GM23338 (cell line): ENCODE measurements at regions not wholly inside any gene's neighbourhood (a gene's known extent, or its start where the extent isn't known, plus 50 kb on each side); places are given as distances from the start of the nearest gene placed in this dataset.

Experiments
- ATAC-seq: fragments of 200-7000 bp; cut with Tn5 transposase; 3 replicates; pipeline ENCODE4 v1.9.1; 2020
- DNase-seq: peaks from one replicate; pipeline ENCODE4 v3.0.0-alpha.2; 2015; ENCODE audit warnings: low spot score
- H2AFZ ChIP-seq: fragments of 200-600 bp; sonication (generic); 2 replicates; pipeline ENCODE4 v1.8.0; 2016; ENCODE audit warnings: antibody characterized with exemption, mild to moderate bottlenecking, moderate library complexity
- H3F3A ChIP-seq: fragments of 200-600 bp; sonication (generic); replicated peaks from 2 replicates; pipeline ENCODE4 v1.8.0; 2017; ENCODE audit warnings: antibody characterized with exemption, mixed run types, low read depth
- H3K27ac ChIP-seq: fragments of 200-600 bp; sonication (generic); 2 replicates; pipeline ENCODE4 v1.6.1; 2016; ENCODE audit warnings: low read depth
- H3K27me3 ChIP-seq: fragments of 200-600 bp; sonication (generic); 2 replicates; pipeline ENCODE4 v1.8.0; 2016; ENCODE audit warnings: mild to moderate bottlenecking, mixed run types, moderate library complexity; ENCODE audit not compliant: insufficient read depth
- H3K36me3 ChIP-seq: fragments of 200-600 bp; sonication (generic); 2 replicates; pipeline ENCODE4 v1.8.0; 2016; ENCODE audit warnings: mild to moderate bottlenecking; ENCODE audit not compliant: insufficient read depth
- H3K4me1 ChIP-seq: fragments of 200-600 bp; sonication (generic); 2 replicates; pipeline ENCODE4 v1.8.0; 2016; ENCODE audit warnings: mild to moderate bottlenecking, moderate library complexity; ENCODE audit not compliant: insufficient read depth
- H3K4me2 ChIP-seq: fragments of 200-600 bp; sonication (generic); 2 replicates; pipeline ENCODE4 v1.7.1; 2017; ENCODE audit warnings: mixed run types
- H3K4me3 ChIP-seq: fragments of 200-600 bp; sonication (generic); 2 replicates; pipeline ENCODE4 v1.6.1; 2016; ENCODE audit warnings: mixed run types
- H3K79me2 ChIP-seq: fragments of 200-600 bp; sonication (generic); replicated peaks from 2 replicates; pipeline ENCODE4 v1.8.0; 2017; ENCODE audit warnings: mild to moderate bottlenecking; ENCODE audit not compliant: insufficient read depth
- H3K9me2 ChIP-seq: fragments of 200-600 bp; sonication (generic); 2 replicates; pipeline ENCODE4 v1.8.0; 2017; ENCODE audit not compliant: insufficient read depth
- H4K20me1 ChIP-seq: fragments of 200-600 bp; sonication (generic); replicated peaks from 2 replicates; pipeline ENCODE4 v1.8.0; 2017; ENCODE audit warnings: mild to moderate bottlenecking; ENCODE audit not compliant: insufficient read depth
- H3K27ac Mint-ChIP-seq: 2 replicates; pipeline ENCODE4 v1.8.0; 2020; ENCODE audit warnings: inconsistent platforms, mild to moderate bottlenecking, moderate library complexity, mixed read lengths
- H3K27me3 Mint-ChIP-seq: 3 replicates; pipeline ENCODE4 v1.8.0; 2022; ENCODE audit warnings: low read depth, mild to moderate bottlenecking, moderate library complexity, mixed read lengths, inconsistent platforms; ENCODE audit not compliant: insufficient read depth, poor library complexity
- H3K36me3 Mint-ChIP-seq: 3 replicates; pipeline ENCODE4 v1.8.0; 2021; ENCODE audit warnings: low read depth, mild to moderate bottlenecking, inconsistent platforms, moderate library complexity, mixed read lengths
- H3K4me1 Mint-ChIP-seq: 3 replicates; pipeline ENCODE4 v1.8.0; 2020; ENCODE audit warnings: mild to moderate bottlenecking, inconsistent platforms, mixed read lengths
- H3K4me3 Mint-ChIP-seq: 3 replicates; pipeline ENCODE4 v1.8.0; 2021; ENCODE audit warnings: moderate library complexity, mild to moderate bottlenecking, inconsistent platforms, mixed read lengths
- H3K9me3 Mint-ChIP-seq: 3 replicates; pipeline ENCODE4 v1.8.0; 2020; ENCODE audit warnings: moderate library complexity, mild to moderate bottlenecking, inconsistent platforms, mixed read lengths
- ETS1 ChIP-seq: IDR thresholded peaks from 2 replicates; pipeline ENCODE4 v1.6.1; 2016; ENCODE audit warnings: antibody characterized with exemption
- EZH2phosphoT487 ChIP-seq: fragments of 200-600 bp; sonication (generic); IDR thresholded peaks from one replicate; pipeline ENCODE4 v1.8.1; 2018; ENCODE audit warnings: antibody characterized with exemption; ENCODE audit not compliant: unreplicated experiment
- JUNB ChIP-seq: IDR thresholded peaks from one replicate; pipeline ENCODE4 v1.6.1; 2016; ENCODE audit warnings: antibody characterized with exemption; ENCODE audit not compliant: unreplicated experiment
- ZNF114 ChIP-seq: fragments of 250-450 bp; sonication (Bioruptor Pico); IDR thresholded peaks from 2 replicates; pipeline ENCODE4 v1.5.0; 2020; ENCODE audit warnings: mild to moderate bottlenecking, moderate library complexity
- ZNF331 ChIP-seq: fragments of 250-450 bp; sonication (Bioruptor Pico); IDR thresholded peaks from 2 replicates; pipeline ENCODE4 v1.5.0; 2020; ENCODE audit warnings: low read depth, mild to moderate bottlenecking, moderate library complexity
- ZNF462 ChIP-seq: fragments of 250-450 bp; sonication (Bioruptor Pico); IDR thresholded peaks from 2 replicates; pipeline ENCODE4 v1.5.0; 2020; ENCODE audit warnings: mild to moderate bottlenecking, moderate library complexity
- TF ChIP-seq, protein P1 (sequence below), 2 experiments: fragments of 200-600 bp in 1 of 2; sonication (generic) in 1 of 2; conservative IDR thresholded peaks; 2 replicates each; pipeline versions ENCODE4 v1.5.1 to v1.6.1; 2016 to 2017; ENCODE audit warnings: antibody characterized with exemption in 2 of 2, low read depth in 2 of 2, mild to moderate bottlenecking in 2 of 2, moderate library complexity in 1 of 2

DNA sequence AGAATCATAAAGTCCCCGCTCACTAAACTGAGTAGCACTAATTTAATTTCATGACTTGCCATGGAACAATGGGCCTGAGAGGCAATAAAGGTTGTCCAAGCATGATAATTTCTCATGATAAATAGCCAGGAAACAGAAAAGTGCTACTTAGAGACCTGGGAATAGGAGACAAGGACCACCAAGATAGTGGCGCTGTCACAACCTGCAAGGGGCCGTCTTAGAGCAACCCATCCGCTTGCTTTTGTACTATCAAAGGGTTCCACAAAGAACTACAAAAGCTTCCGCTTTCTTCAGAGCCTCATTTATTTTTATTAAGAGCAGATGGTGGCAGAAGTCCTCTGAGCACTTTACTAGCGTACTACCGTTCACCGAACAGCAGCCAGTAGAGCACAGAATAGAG is 421.7 kb upstream of the GRM7 start (continued):
- no peak for TF ChIP-seq ZNF462 (CRISPR knock-in tag)
- no peak for TF ChIP-seq JUNB

DNA sequence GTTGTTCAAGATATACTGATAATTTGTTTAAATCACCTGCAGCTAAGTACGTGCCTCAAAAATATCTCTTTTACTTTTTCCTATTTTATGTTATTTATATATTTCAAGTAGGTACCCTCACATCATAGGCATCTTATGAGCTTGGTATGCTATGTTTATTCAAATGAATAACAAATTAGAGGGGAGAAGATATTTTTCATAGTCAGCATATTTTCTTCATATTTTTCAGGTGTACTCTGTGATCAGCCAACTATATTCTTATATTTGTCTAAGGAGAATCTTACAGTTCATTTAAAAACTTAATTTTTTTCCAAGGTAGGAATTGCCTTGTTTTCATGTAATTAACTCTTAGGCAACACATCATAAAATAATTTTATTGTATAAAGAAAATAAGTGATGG is 421.1 kb upstream of the GRM7 start:
- peaks cover 58% of the 10 kb centered on the region for H3K9me3 Mint-ChIP-seq
- Histone ChIP-seq H3K79me2 (no peaks in the 10 kb centered on the region), H3K9me2 (no peaks in the 10 kb centered on the region), H3K27me3 (no peaks in the 10 kb centered on the region), H3K4me3 (no peak overlapping the region), H3F3A (no peaks in the 10 kb centered on the region), H4K20me1 (no peaks in the 10 kb centered on the region), H3K4me2 (no peak overlapping the region), H3K36me3 (no peaks in the 10 kb centered on the region), H3K4me1 (no peaks in the 10 kb centered on the region), H3K27ac (no peak overlapping the region), H2AFZ (no peak overlapping the region)
- H3K4me1 Mint-ChIP-seq, result no peaks in the 10 kb centered on the region; the same call in 2 of the 3 replicates
- TF ChIP-seq ETS1 (no peak), ZNF462 (CRISPR knock-in tag) (no peak), EZH2phosphoT487 (no peak), ZNF114 (CRISPR knock-in tag) (no peak), ZNF331 (CRISPR knock-in tag) (no peak)
- TF ChIP-seq, protein P1, sequence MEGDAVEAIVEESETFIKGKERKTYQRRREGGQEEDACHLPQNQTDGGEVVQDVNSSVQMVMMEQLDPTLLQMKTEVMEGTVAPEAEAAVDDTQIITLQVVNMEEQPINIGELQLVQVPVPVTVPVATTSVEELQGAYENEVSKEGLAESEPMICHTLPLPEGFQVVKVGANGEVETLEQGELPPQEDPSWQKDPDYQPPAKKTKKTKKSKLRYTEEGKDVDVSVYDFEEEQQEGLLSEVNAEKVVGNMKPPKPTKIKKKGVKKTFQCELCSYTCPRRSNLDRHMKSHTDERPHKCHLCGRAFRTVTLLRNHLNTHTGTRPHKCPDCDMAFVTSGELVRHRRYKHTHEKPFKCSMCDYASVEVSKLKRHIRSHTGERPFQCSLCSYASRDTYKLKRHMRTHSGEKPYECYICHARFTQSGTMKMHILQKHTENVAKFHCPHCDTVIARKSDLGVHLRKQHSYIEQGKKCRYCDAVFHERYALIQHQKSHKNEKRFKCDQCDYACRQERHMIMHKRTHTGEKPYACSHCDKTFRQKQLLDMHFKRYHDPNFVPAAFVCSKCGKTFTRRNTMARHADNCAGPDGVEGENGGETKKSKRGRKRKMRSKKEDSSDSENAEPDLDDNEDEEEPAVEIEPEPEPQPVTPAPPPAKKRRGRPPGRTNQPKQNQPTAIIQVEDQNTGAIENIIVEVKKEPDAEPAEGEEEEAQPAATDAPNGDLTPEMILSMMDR (conservative IDR thresholded peaks at IDR 0.05; ENCODE audit: low read depth in 2 of 2), result no peak
- H3K4me3 Mint-ChIP-seq, result no peak overlapping the region
- no peak overlapping the region for H3K27ac Mint-ChIP-seq
- ATAC-seq (no peak), DNase-seq (no peak)
- no peaks in the 10 kb centered on the region; the same call in 2 of the 3 replicates for H3K36me3 Mint-ChIP-seq
- H3K27me3 Mint-ChIP-seq, result peaks cover 4% of the 10 kb centered on the region
